Neural cell (in vitro differentiated cells): ENCODE measurements at regions not wholly inside any gene's neighbourhood (a gene's known extent, or its start where the extent isn't known, plus 50 kb on each side); places are given as distances from the start of the nearest gene placed in this dataset.

ENCODE experiments used
- H2AFZ ChIP-seq: fragments of 200-600, 300-800 bp; sonication (generic), shearing (Covaris generic); 2 replicates; pipeline ENCODE4 v1.6.0; 2014; ENCODE audit warnings: low read depth, mild to moderate bottlenecking, antibody characterized with exemption, low read length, moderate library complexity
- H3F3A ChIP-seq: fragments of 200-600 bp; shearing (Covaris generic); 2 replicates; pipeline ENCODE4 v1.6.1; 2016; ENCODE audit warnings: mild to moderate bottlenecking, moderate library complexity, mixed read lengths, antibody characterized with exemption, low read length; ENCODE audit not compliant: insufficient read depth, poor library complexity, severe bottlenecking
- H3K27ac ChIP-seq: fragments of 200-600, 300-800 bp; sonication (generic), shearing (Covaris generic); 2 replicates; pipeline ENCODE4 v1.5.1; 2014; ENCODE audit warnings: mild to moderate bottlenecking, low read length, moderate library complexity
- H3K27me3 ChIP-seq: fragments of 300-800, 200-600 bp; sonication (generic), shearing (Covaris generic); 2 replicates; pipeline ENCODE4 v1.6.0; 2014; ENCODE audit warnings: mild to moderate bottlenecking, low read depth, low read length, moderate library complexity; ENCODE audit not compliant: insufficient read depth
- H3K36me3 ChIP-seq: fragments of 300-800, 200-600 bp; sonication (generic), shearing (Covaris generic); 2 replicates; pipeline ENCODE4 v1.5.1; 2014; ENCODE audit warnings: mild to moderate bottlenecking, antibody characterized with exemption, low read length, moderate library complexity; ENCODE audit not compliant: insufficient read depth
- H3K4me2 ChIP-seq: fragments of 300-800, 200-600 bp; sonication (generic), shearing (Covaris generic); 2 replicates; pipeline ENCODE4 v1.6.0; 2014; ENCODE audit warnings: mild to moderate bottlenecking, low read length
- H3K4me3 ChIP-seq: fragments of 300-800, 200-600 bp; sonication (generic), shearing (Covaris generic); 2 replicates; pipeline ENCODE4 v1.5.1; 2014; ENCODE audit warnings: mild to moderate bottlenecking, low read length, moderate library complexity
- H3K79me2 ChIP-seq: fragments of 200-600 bp; shearing (Covaris generic); replicated peaks from 2 replicates; pipeline ENCODE4 v1.6.0; 2014; ENCODE audit warnings: mild to moderate bottlenecking, low read length, moderate library complexity; ENCODE audit not compliant: insufficient read depth
- H3K9ac ChIP-seq: fragments of 300-800, 200-600 bp; sonication (generic), shearing (Covaris generic); 2 replicates; pipeline ENCODE4 v1.6.1; 2016; ENCODE audit warnings: mild to moderate bottlenecking, low read length, mixed read lengths
- H3K9me2 ChIP-seq: fragments of 200-600 bp; shearing (Covaris generic); 2 replicates; pipeline ENCODE4 v1.6.1; 2016; ENCODE audit warnings: mild to moderate bottlenecking, low read length, mixed read lengths; ENCODE audit not compliant: insufficient read depth
- H3K9me3 ChIP-seq: fragments of 200-600, 300-800 bp; sonication (generic), shearing (Covaris generic); 2 replicates; pipeline ENCODE4 v1.6.1; 2016; ENCODE audit warnings: mild to moderate bottlenecking, mixed run types, low read length, moderate library complexity, mixed read lengths
- H4K20me1 ChIP-seq: fragments of 200-600 bp; shearing (Covaris generic); 2 replicates; pipeline ENCODE4 v1.6.1; 2016; ENCODE audit warnings: mild to moderate bottlenecking, mixed run types; ENCODE audit not compliant: insufficient read depth
- EP300 ChIP-seq: fragments of 450-650 bp; conservative IDR thresholded peaks from 2 replicates; pipeline ENCODE4 v1.6.1; 2014; ENCODE audit warnings: antibody characterized with exemption, mild to moderate bottlenecking, moderate library complexity; ENCODE audit not compliant: poor library complexity, severe bottlenecking
- EZH2 ChIP-seq: fragments of 200-600, 300-800 bp; shearing (Covaris generic), sonication (generic); IDR thresholded peaks from 2 replicates; pipeline ENCODE4 v1.6.1; 2014; ENCODE audit warnings: antibody characterized with exemption, low read length, borderline replicate concordance, mild to moderate bottlenecking; ENCODE audit not compliant: insufficient read depth, poor library complexity, severe bottlenecking
- MXI1 ChIP-seq: fragments of 450-650 bp; conservative IDR thresholded peaks from 2 replicates; pipeline ENCODE4 v1.6.1; 2014; ENCODE audit warnings: antibody characterized with exemption, mild to moderate bottlenecking; ENCODE audit not compliant: poor library complexity, severe bottlenecking
- POLR2AphosphoS5 ChIP-seq: IDR thresholded peaks from 2 replicates; pipeline ENCODE4 v1.6.1; 2012
- RAD21 ChIP-seq: fragments of 450-650 bp; conservative IDR thresholded peaks from 2 replicates; pipeline ENCODE4 v1.6.1; 2014; ENCODE audit warnings: antibody characterized with exemption, mild to moderate bottlenecking, moderate library complexity
- SMC3 ChIP-seq: fragments of 450-650 bp; conservative IDR thresholded peaks from 2 replicates; pipeline ENCODE4 v1.6.1; 2014; ENCODE audit warnings: antibody characterized with exemption, mild to moderate bottlenecking, moderate library complexity; ENCODE audit not compliant: poor library complexity
- TAF1 ChIP-seq: IDR thresholded peaks from 2 replicates; pipeline ENCODE4 v1.6.1; 2012; ENCODE audit warnings: low read depth
- TF ChIP-seq, protein P1 (sequence below): fragments of 450-650 bp; IDR thresholded peaks from 2 replicates; pipeline ENCODE4 v1.5.1; 2014; ENCODE audit warnings: antibody characterized with exemption, mild to moderate bottlenecking, moderate library complexity; ENCODE audit not compliant: poor library complexity, severe bottlenecking
- TF ChIP-seq, protein P2 (sequence below): IDR thresholded peaks from 2 replicates; pipeline ENCODE4 v1.6.1; 2012; ENCODE audit warnings: borderline replicate concordance

DNA sequence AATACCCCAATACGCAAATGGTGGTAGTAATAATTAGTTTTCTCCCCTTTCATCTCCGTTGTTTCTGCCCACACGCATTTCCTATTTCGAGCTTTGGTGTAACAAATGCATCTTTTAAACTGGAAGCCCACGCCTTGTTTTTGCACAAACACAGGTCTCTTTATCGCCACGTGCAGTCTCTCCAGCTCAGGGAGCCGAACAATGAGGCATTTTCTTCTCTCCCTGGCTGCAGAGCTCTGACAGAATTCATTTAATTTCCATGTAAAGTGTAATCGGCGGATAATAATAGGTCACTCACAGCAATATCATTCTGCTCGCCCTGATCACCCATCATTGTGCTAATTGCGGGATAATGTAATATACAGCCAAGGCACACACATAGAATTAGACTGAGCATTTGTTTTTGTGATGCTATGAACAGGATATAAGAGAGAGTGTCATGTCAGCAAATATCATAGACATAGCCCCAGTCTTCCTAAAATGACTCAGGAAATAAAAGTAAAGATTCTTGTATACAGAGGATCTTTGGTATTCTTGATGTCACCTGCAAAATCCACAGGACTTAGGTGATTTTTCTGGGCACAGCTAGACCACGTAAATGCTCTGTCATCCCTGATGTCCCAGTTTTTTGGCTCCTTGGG, 452.6 kb upstream of the CDH11 start:
- H3K9ac ChIP-seq, result no peak overlapping the region
- H3F3A ChIP-seq, result no peaks in the 10 kb centered on the region
- no peaks in the 10 kb centered on the region for H3K27me3 ChIP-seq
- TF ChIP-seq TAF1 (no peak), RAD21 (no peak), SMC3 (no peak), POLR2AphosphoS5 (no peak), EP300 (no peak), EZH2 (no peak), MXI1 (no peak)
- TF ChIP-seq, protein P1, sequence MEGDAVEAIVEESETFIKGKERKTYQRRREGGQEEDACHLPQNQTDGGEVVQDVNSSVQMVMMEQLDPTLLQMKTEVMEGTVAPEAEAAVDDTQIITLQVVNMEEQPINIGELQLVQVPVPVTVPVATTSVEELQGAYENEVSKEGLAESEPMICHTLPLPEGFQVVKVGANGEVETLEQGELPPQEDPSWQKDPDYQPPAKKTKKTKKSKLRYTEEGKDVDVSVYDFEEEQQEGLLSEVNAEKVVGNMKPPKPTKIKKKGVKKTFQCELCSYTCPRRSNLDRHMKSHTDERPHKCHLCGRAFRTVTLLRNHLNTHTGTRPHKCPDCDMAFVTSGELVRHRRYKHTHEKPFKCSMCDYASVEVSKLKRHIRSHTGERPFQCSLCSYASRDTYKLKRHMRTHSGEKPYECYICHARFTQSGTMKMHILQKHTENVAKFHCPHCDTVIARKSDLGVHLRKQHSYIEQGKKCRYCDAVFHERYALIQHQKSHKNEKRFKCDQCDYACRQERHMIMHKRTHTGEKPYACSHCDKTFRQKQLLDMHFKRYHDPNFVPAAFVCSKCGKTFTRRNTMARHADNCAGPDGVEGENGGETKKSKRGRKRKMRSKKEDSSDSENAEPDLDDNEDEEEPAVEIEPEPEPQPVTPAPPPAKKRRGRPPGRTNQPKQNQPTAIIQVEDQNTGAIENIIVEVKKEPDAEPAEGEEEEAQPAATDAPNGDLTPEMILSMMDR, result no peak
- TF ChIP-seq, protein P2, sequence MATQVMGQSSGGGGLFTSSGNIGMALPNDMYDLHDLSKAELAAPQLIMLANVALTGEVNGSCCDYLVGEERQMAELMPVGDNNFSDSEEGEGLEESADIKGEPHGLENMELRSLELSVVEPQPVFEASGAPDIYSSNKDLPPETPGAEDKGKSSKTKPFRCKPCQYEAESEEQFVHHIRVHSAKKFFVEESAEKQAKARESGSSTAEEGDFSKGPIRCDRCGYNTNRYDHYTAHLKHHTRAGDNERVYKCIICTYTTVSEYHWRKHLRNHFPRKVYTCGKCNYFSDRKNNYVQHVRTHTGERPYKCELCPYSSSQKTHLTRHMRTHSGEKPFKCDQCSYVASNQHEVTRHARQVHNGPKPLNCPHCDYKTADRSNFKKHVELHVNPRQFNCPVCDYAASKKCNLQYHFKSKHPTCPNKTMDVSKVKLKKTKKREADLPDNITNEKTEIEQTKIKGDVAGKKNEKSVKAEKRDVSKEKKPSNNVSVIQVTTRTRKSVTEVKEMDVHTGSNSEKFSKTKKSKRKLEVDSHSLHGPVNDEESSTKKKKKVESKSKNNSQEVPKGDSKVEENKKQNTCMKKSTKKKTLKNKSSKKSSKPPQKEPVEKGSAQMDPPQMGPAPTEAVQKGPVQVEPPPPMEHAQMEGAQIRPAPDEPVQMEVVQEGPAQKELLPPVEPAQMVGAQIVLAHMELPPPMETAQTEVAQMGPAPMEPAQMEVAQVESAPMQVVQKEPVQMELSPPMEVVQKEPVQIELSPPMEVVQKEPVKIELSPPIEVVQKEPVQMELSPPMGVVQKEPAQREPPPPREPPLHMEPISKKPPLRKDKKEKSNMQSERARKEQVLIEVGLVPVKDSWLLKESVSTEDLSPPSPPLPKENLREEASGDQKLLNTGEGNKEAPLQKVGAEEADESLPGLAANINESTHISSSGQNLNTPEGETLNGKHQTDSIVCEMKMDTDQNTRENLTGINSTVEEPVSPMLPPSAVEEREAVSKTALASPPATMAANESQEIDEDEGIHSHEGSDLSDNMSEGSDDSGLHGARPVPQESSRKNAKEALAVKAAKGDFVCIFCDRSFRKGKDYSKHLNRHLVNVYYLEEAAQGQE, result no peak
- no peak overlapping the region for H3K4me2 ChIP-seq
- no peaks in the 10 kb centered on the region for H3K79me2 ChIP-seq
- no peak overlapping the region for H2AFZ ChIP-seq
- no peak overlapping the region for H3K27ac ChIP-seq
- no peaks in the 10 kb centered on the region for H3K36me3 ChIP-seq
- no peaks in the 10 kb centered on the region for H3K9me2 ChIP-seq
- H4K20me1 ChIP-seq, result no peaks in the 10 kb centered on the region
- H3K9me3 ChIP-seq, result no peaks in the 10 kb centered on the region
- no peak overlapping the region for H3K4me3 ChIP-seq

- Histone ChIP-seq H3K4me2 (no peak overlapping the region), H3K9me3 (no peaks in the 10 kb centered on the region), H3K4me3 (no peak overlapping the region), H3F3A (no peaks in the 10 kb centered on the region), H4K20me1 (no peaks in the 10 kb centered on the region), H3K27me3 (no peaks in the 10 kb centered on the region), H3K27ac (no peak overlapping the region), H3K9me2 (no peaks in the 10 kb centered on the region), H2AFZ (no peak overlapping the region), H3K9ac (no peak overlapping the region), H3K79me2 (no peaks in the 10 kb centered on the region), H3K36me3 (no peaks in the 10 kb centered on the region)
- no peak for TF ChIP-seq MXI1
- TF ChIP-seq EP300, result no peak
- TF ChIP-seq SMC3, result no peak
- TF ChIP-seq, protein P2, result no peak
- TF ChIP-seq RAD21, result no peak
- TF ChIP-seq EZH2, result no peak
- TF ChIP-seq, protein P1, result no peak
- TF ChIP-seq POLR2AphosphoS5, result no peak
- TF ChIP-seq TAF1, result no peak
Observed at GRCh38 chr16:65572156-65572555, 450.3 kb upstream of the CDH11 start.
